Calu3 (cell line): ENCODE measurements at regions not wholly inside any gene's neighbourhood (a gene's known extent, or its start where the extent isn't known, plus 50 kb on each side); places are given as distances from the start of the nearest gene placed in this dataset.

Experiments
- BruUV-seq: library from RNA; stranded (reverse); fragments of 400-500 nt; replicated peaks from 2 replicates; lab custom pipeline; 2021; lab: Mats Ljungman, UMichigan
- CTCF ChIA-PET: fragments of 300-600 bp; sonication (Branson Sonifier 250); formaldehyde crosslinking; loops from one replicate; lab custom pipeline; 2022; ENCODE audit warnings: antibody characterized with exemption; lab: Charles Lee
- DNase-seq: peaks from one replicate; pipeline ENCODE4 v3.0.0; 2022
- H3K27ac Mint-ChIP-seq: one replicate; pipeline ENCODE4 v1.8.0; 2022; ENCODE audit warnings: mixed read lengths; ENCODE audit not compliant: unreplicated experiment
- H3K27me3 Mint-ChIP-seq: one replicate; pipeline ENCODE4 v1.8.0; 2022; ENCODE audit warnings: mixed read lengths; ENCODE audit not compliant: unreplicated experiment
- H3K36me3 Mint-ChIP-seq: one replicate; pipeline ENCODE4 v1.8.0; 2022; ENCODE audit warnings: mild to moderate bottlenecking, moderate library complexity, mixed read lengths; ENCODE audit not compliant: insufficient read depth, unreplicated experiment
- H3K4me1 Mint-ChIP-seq: one replicate; pipeline ENCODE4 v1.8.0; 2022; ENCODE audit warnings: mild to moderate bottlenecking, low read depth, mixed read lengths; ENCODE audit not compliant: unreplicated experiment
- H3K4me3 Mint-ChIP-seq: one replicate; pipeline ENCODE4 v1.8.0; 2022; ENCODE audit warnings: mild to moderate bottlenecking, low read depth, moderate library complexity, mixed read lengths; ENCODE audit not compliant: unreplicated experiment
- H3K9me3 Mint-ChIP-seq: one replicate; pipeline ENCODE4 v1.8.0; 2022; ENCODE audit warnings: low read depth, mixed read lengths; ENCODE audit not compliant: unreplicated experiment
- intact Hi-C: fragments of 100-400 bp; cut with micrococcal nuclease; formaldehyde crosslinking; loops from one replicate; pipeline ENCODE4 v1.10.0; 2022; ENCODE audit not compliant: unreplicated experiment
- TF ChIP-seq, protein P1 (sequence below): fragments of 200-600 bp; IDR thresholded peaks from one replicate; pipeline ENCODE4 v1.8.0; 2022; ENCODE audit warnings: antibody characterized with exemption; ENCODE audit not compliant: unreplicated experiment

DNA sequence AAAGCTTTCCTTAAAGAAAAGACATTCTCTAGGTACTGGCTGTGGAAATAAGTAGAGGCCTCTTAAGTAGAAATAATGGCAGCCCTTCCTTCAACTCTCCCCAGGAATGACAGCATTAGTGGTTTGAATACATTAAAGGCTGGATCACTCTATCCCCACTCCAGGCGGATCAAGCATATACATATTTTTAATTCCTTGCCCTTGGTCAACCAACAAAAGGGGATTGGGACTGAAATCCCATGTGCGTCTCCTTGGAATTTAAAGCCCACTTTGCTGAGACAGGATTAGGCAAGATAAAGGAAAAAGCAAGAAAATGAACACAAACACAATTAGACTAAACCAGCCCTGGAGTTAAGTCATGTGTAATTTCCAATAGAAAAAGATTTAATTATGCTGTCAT, 391.3 kb downstream of the PPP1R2C start:
- intact Hi-C loops, result no loop called here
- Mint-ChIP-seq H3K4me1 (no peaks in the 10 kb centered on the region), H3K27me3 (no peaks in the 10 kb centered on the region), H3K9me3 (no peaks in the 10 kb centered on the region), H3K4me3 (no peak overlapping the region), H3K27ac (no peak overlapping the region), H3K36me3 (no peaks in the 10 kb centered on the region)
- CTCF ChIA-PET, result interaction anchor here (0.6 kb wide), 1 partner anchor 157 kb away, joined by 3 read pairs; no protein-coding TSS in a partner anchor
- BruUV-seq, result no TSS peak
- no peak for DNase-seq
- TF ChIP-seq, protein P1, sequence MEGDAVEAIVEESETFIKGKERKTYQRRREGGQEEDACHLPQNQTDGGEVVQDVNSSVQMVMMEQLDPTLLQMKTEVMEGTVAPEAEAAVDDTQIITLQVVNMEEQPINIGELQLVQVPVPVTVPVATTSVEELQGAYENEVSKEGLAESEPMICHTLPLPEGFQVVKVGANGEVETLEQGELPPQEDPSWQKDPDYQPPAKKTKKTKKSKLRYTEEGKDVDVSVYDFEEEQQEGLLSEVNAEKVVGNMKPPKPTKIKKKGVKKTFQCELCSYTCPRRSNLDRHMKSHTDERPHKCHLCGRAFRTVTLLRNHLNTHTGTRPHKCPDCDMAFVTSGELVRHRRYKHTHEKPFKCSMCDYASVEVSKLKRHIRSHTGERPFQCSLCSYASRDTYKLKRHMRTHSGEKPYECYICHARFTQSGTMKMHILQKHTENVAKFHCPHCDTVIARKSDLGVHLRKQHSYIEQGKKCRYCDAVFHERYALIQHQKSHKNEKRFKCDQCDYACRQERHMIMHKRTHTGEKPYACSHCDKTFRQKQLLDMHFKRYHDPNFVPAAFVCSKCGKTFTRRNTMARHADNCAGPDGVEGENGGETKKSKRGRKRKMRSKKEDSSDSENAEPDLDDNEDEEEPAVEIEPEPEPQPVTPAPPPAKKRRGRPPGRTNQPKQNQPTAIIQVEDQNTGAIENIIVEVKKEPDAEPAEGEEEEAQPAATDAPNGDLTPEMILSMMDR, result no peak

DNA sequence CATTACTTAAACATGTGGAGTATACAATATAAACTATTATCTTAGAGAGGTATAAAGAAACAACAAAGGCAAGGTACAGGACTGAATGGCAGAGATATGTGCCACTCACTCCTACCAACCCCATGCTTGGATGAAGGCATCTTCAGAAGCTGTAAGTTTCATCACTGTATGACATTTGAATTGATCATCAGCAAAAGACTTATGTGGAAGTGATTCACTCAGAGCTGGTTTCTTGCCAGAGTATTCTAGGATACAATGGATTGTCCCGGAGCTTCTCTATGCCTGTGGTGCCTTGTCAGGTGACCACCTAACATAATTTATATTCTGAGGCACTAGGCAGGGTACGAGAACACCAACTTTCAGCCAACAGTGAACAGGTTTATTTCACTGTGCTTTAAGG, 392.2 kb downstream of the PPP1R2C start:
- DNase-seq, result no peak
- Mint-ChIP-seq H3K4me3 (no peak overlapping the region), H3K27ac (no peak overlapping the region), H3K27me3 (no peaks in the 10 kb centered on the region), H3K9me3 (no peaks in the 10 kb centered on the region), H3K4me1 (no peaks in the 10 kb centered on the region), H3K36me3 (no peaks in the 10 kb centered on the region)
- no TSS peak for BruUV-seq
- CTCF ChIA-PET, result interaction anchor here (1.1 kb wide), 1 partner anchor 13 kb away, joined by 3 read pairs; no protein-coding TSS in a partner anchor
- intact Hi-C loops, result no loop called here
- TF ChIP-seq, protein P1, result no peak

DNA sequence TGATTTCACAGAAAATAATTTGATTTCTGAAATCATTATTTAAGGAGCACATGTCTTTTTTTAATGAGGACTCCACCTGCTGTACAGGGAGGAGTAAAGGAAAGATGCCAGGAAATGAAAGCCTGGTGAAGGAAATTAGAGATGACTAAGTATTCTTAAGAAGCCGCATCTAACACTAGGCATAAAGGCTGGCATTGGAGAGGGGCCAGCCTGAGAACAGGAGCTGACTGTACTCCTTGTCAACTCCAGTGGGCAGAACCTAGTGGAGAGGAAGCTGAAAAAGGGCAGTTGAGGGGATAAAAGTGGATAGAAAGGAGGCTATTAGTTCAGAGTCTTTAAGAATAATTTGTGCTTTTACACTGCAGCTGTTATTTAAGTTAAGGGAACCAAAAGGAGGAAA, 393.0 kb downstream of the PPP1R2C start:
- peak; percentile 1 for DNase-seq
- Mint-ChIP-seq H3K9me3 (no peaks in the 10 kb centered on the region), H3K27ac (no peak overlapping the region), H3K36me3 (no peaks in the 10 kb centered on the region), H3K27me3 (no peaks in the 10 kb centered on the region), H3K4me1 (no peaks in the 10 kb centered on the region), H3K4me3 (no peak overlapping the region)
- TF ChIP-seq, protein P1, result no peak
- no TSS peak for BruUV-seq
- CTCF ChIA-PET, result interaction anchor here (1.1 kb wide), 1 partner anchor 12 kb away, joined by 3 read pairs; no protein-coding TSS in a partner anchor
- intact Hi-C loops, result no loop called here

DNA sequence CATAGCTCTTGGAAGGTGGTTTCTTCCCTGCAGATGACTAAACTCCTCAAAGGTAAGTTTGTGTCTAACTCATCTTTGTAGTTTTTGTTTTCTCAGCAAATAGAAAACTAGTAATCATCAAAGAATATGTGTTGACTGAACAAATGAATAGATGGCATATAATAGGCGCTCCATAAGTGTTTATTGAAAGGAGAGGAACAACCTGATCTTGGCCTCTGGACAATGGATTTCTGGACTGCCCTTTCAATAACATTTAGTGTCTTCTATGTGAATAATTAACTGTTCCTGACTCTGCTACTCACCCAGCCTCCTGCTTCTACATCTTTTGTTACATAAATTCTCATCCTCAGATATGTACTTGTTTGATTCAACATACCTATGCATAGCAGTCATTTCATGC, 399.1 kb downstream of the PPP1R2C start:
- intact Hi-C loops, result no loop called here
- no peaks in the 10 kb centered on the region for H3K27me3 Mint-ChIP-seq
- CTCF ChIA-PET, result no interaction called here

More for the DNA sequence above, 399.1 kb downstream of the PPP1R2C start:
- Mint-ChIP-seq H3K4me1 (no peaks in the 10 kb centered on the region), H3K27ac (no peak overlapping the region), H3K9me3 (no peaks in the 10 kb centered on the region), H3K36me3 (no peaks in the 10 kb centered on the region), H3K4me3 (no peak overlapping the region)
- no peak for DNase-seq
- TF ChIP-seq, protein P1, result no peak
- BruUV-seq, result no TSS peak
